ENCODE measurements at regions not wholly inside any gene's neighbourhood (a gene's known extent, or its start where the extent isn't known, plus 50 kb on each side); places are given as distances from the start of the nearest gene placed in this dataset.

- no peak overlapping the region for H3K4me2 ChIP-seq (replicated peaks; ENCODE audit: low read depth, low read length, poor library complexity, severe bottlenecking)
- H3K27me3 ChIP-seq (replicated peaks in 1 of 4; ENCODE audit: control extremely low read depth in 1 of 4, control insufficient read depth in 3 of 4, insufficient read depth in 4 of 4, low read length in 3 of 4), result no peaks in the 10 kb centered on the region
- no peak overlapping the region for H3K4me3 Mint-ChIP-seq
- DNase-seq (no peak), ATAC-seq (ENCODE audit: low read depth) (no peak)
- WGBS (ENCODE audit: insufficient coverage), result 97% methylated on average over 3 of the region's 3 CpGs
- H4K20me1 ChIP-seq (ENCODE audit: control insufficient read depth, insufficient read depth, low read length, poor library complexity, severe bottlenecking), result no peaks in the 10 kb centered on the region
- no peak overlapping the region for H3K4me3 ChIP-seq (ENCODE audit: control extremely low read depth in 1 of 5, extremely low read depth in 1 of 5, insufficient read depth in 1 of 5, low read depth in 2 of 5, low read length in 4 of 5)
- H3K27ac ChIP-seq (ENCODE audit: low read length in 2 of 2), result no peak overlapping the region
- H2AFZ ChIP-seq (ENCODE audit: insufficient read depth, low read depth, low read length, poor library complexity, severe bottlenecking), result no peak overlapping the region
- H3K9me3 ChIP-seq (ENCODE audit: control extremely low read depth in 1 of 3, control insufficient read depth in 2 of 3, insufficient read depth in 1 of 3, low read length in 2 of 3), result peaks cover 0 to 4% (median 2%) of the 10 kb centered on the region in 3 donors
- H3K4me1 Mint-ChIP-seq, result no peaks in the 10 kb centered on the region
- no peak overlapping the region for H3K9ac ChIP-seq (ENCODE audit: low read length)
- H3K36me3 ChIP-seq (replicated peaks in 1 of 2; ENCODE audit: control extremely low read depth in 1 of 2, control insufficient read depth in 1 of 2, extremely low read depth in 1 of 2, insufficient read depth in 2 of 2, low read length in 1 of 2), result peaks cover 4 to 44% of the 10 kb centered on the region in 2 experiments
- H3K27me3 Mint-ChIP-seq, result no peaks in the 10 kb centered on the region
- H3K79me2 ChIP-seq (ENCODE audit: control insufficient read depth, insufficient read depth, low read length), result no peaks in the 10 kb centered on the region
- no peak overlapping the region for H3K27ac Mint-ChIP-seq
- ChIA-PET POLR2A (no interaction called here), CTCF (no interaction called here)
- intact Hi-C loops (cut with micrococcal nuclease), result no loop called here
- no peaks in the 10 kb centered on the region for H3K4me1 ChIP-seq (ENCODE audit: control insufficient read depth in 2 of 2, insufficient read depth in 2 of 2, low read length in 2 of 2)
- no peak for TF ChIP-seq EZH2 (IDR thresholded peaks at IDR 0.05; ENCODE audit: borderline replicate concordance, insufficient read depth, low read depth, low read length, poor library complexity, severe bottlenecking)
- TF ChIP-seq CTCF (IDR thresholded peaks at IDR 0.05), result no peak
- no peaks in the 10 kb centered on the region for H3K9me3 Mint-ChIP-seq (ENCODE audit: insufficient read depth)
These were observed 118.0 kb downstream of the MIAT start for GRCh38 chr22:26775394-26775793.

- intact Hi-C loops (cut with micrococcal nuclease), result no loop called here
- WGBS (ENCODE audit: insufficient coverage), result 100% methylated on average over 1 of the region's 6 CpGs
- H4K20me1 ChIP-seq (ENCODE audit: control insufficient read depth, insufficient read depth, low read length, poor library complexity, severe bottlenecking), result no peaks in the 10 kb centered on the region
- H3K27me3 Mint-ChIP-seq, result no peaks in the 10 kb centered on the region
- H3K27me3 ChIP-seq (replicated peaks in 1 of 4; ENCODE audit: control extremely low read depth in 1 of 4, control insufficient read depth in 3 of 4, insufficient read depth in 4 of 4, low read length in 3 of 4), result no peaks in the 10 kb centered on the region
- CTCF ChIA-PET, result no interaction called here
- H3K9ac ChIP-seq (ENCODE audit: low read length), result no peak overlapping the region
- H3K4me2 ChIP-seq (replicated peaks; ENCODE audit: low read depth, low read length, poor library complexity, severe bottlenecking), result no peak overlapping the region
- no peak overlapping the region for H3K4me3 Mint-ChIP-seq
- no peak overlapping the region for H3K27ac Mint-ChIP-seq
- DNase-seq, result no peak
- H3K27ac ChIP-seq (ENCODE audit: low read length in 2 of 2), result no peak overlapping the region
- POLR2A ChIA-PET, result no interaction called here
- no peaks in the 10 kb centered on the region for H3K4me1 Mint-ChIP-seq
- H3K36me3 ChIP-seq (replicated peaks in 1 of 2; ENCODE audit: control extremely low read depth in 1 of 2, control insufficient read depth in 1 of 2, extremely low read depth in 1 of 2, insufficient read depth in 2 of 2, low read length in 1 of 2), result peaks cover 4 to 47% of the 10 kb centered on the region in 2 experiments
- peaks cover 0 to 4% (median 2%) of the 10 kb centered on the region in 3 donors for H3K9me3 ChIP-seq (ENCODE audit: control extremely low read depth in 1 of 3, control insufficient read depth in 2 of 3, insufficient read depth in 1 of 3, low read length in 2 of 3)
- H3K9me3 Mint-ChIP-seq (ENCODE audit: insufficient read depth), result no peaks in the 10 kb centered on the region
- no peak for ATAC-seq (ENCODE audit: low read depth)
- no peaks in the 10 kb centered on the region for H3K79me2 ChIP-seq (ENCODE audit: control insufficient read depth, insufficient read depth, low read length)
- no peaks in the 10 kb centered on the region for H3K4me1 ChIP-seq (ENCODE audit: control insufficient read depth in 2 of 2, insufficient read depth in 2 of 2, low read length in 2 of 2)
- TF ChIP-seq EZH2 (IDR thresholded peaks at IDR 0.05; ENCODE audit: borderline replicate concordance, insufficient read depth, low read depth, low read length, poor library complexity, severe bottlenecking), result no peak
- no peak for TF ChIP-seq CTCF (IDR thresholded peaks at IDR 0.05)
- H2AFZ ChIP-seq (ENCODE audit: insufficient read depth, low read depth, low read length, poor library complexity, severe bottlenecking), result no peak overlapping the region
- no peak overlapping the region for H3K4me3 ChIP-seq (ENCODE audit: control extremely low read depth in 1 of 5, extremely low read depth in 1 of 5, insufficient read depth in 1 of 5, low read depth in 2 of 5, low read length in 4 of 5)
These were observed 119.9 kb downstream of the MIAT start for GRCh38 chr22:26777156-26777801.
